ENCODE measurements at regions not wholly inside any gene's neighbourhood (a gene's known extent, or its start where the extent isn't known, plus 50 kb on each side); places are given as distances from the start of the nearest gene placed in this dataset.

DNA sequence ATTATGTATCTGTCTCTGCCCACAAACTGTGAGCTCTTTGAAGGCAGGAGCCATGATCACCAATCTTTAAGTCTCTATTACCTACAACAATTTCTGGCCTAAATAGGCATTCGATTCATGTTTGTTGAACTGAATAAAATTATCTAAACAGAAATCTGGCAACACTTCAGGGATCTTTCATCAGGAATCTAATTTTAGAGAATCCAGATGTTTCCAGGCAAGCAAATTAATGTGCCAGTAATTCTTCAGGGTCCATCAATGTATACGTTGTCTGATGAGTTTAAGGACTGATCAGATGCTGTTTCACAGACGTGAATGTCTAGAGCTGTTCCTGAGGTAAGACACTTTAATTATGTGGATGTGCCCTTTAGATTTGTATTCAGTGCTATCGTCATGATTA lies 524.4 kb downstream of the PTPRC start:
- no peak for DNase-seq
- intact Hi-C loops (cut with DNase I), result no loop called here

GRCh38 chr1:199163670-199164069 lies 524.8 kb downstream of the PTPRC start:
- DNase-seq, result no peak
- intact Hi-C loops (cut with DNase I), result no loop called here

DNA sequence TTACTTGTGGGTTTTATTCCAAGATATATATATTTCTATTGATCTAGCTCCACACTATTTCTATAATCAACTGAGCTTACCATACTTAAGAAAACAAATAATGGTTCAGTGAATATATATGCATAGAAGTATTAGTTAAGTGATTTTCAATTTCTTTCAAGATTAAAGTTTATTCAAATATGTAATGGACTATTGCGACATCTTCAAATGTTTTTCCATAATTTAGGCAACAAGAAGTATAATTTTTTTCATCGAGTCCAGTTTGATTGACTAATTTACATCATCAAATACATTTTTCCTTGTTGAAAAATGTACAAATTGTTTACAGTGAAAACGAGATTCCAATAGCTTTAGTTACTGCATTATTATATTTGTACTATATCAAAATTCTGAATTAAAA lies 528.6 kb downstream of the PTPRC start:
- DNase-seq, result no peak
- intact Hi-C loops (cut with DNase I), result no loop called here

- intact Hi-C loops (cut with DNase I), result no loop called here
- no peak for DNase-seq
Measured at GRCh38 chr1:199168888-199169585, 530.2 kb downstream of the PTPRC start.

GRCh38 chr1:199170711-199171110 lies 531.9 kb downstream of the PTPRC start:
- DNase-seq, result no peak
- intact Hi-C loops (cut with DNase I), result no loop called here

DNA sequence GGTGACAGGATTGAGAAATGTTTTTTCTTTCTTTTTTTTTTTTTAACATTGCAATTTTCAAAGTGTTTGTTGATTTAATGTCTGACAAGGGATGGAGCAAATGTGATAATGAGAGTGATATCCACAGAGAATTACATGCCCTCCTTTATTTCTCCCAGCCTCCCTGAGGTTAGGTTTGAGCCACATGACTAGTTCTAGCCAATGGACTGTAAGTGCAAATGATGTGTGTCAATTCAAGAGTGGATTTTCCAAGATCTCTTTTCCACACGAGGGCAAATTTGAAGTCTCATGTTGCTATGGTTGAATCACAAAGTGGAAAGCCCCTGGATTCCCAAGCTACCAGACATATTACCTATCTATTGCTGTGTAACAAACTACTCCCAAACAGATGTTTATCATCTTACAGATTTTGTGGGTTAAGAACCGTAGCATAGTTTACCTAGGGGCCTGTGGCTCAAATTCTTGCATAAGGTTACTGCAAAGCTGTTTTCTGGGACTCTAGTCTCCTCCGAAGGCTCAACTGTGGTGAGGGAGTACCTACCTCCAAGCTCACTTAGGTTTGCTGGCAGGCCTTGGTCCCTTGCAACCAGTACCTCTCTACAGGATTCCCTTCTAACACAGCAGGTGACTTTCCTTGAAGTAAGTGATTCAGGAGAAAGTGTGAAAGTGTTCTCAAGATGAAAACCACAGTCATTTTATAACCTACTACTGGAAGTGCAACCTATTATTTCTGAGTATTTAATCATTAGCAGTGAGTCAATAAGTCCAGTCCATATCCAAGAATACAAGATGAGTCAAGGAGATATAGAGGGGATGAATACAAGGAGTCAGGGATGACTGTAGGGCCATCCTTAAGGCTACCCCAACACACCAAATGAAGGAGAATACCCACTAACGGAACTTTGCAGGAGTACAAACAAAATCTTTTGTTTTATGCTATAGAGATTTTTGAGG lies 533.6 kb downstream of the PTPRC start:
- DNase-seq, result no peak
- intact Hi-C loops (cut with DNase I), result no loop called here

DNA sequence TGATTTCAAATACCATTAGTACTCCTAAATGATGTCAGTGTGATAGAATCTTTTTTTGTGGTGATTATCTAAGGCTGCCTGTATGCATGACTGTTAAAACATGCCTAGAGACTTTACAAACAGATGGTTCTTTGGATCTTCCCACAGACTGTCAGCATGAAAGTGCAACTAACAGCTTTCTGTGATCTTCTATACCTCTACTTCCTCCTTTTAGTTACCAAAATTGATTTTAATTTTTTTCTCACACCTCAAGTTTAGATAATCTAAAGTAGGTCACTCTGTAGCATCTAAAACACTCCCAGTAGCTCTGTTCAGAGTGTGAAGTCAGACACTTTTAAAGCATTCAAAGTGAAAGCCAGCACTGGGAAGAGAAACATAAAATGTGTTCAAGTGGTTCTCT lies 534.5 kb downstream of the PTPRC start:
- intact Hi-C loops (cut with DNase I), result no loop called here
- DNase-seq, result no peak

DNA sequence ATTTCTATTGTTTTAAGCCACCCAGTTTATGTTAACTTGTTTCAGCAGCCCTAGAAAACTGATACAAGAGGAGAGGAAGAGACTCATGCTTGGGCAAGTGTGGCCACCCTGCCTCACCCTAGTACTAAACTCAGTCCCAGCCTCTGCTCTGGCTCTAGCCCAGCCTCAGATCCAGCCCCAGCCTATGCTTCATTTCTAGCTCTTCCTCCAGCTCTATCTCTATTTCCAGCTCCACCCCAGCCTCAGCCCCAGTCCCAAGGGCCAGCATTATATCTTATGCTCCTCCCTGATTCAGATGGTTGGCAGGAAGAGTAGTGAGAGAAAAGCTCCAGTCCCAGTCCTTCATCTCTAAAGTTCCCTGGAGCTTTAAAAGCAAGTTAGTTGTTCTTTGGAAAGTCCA lies 535.5 kb downstream of the PTPRC start:
- DNase-seq, result no peak
- intact Hi-C loops (cut with DNase I), result no loop called here

GRCh38 chr1:199176713-199177112 lies 537.9 kb downstream of the PTPRC start:
- peak in 2 of 42 donors; percentile 5 to 47 for DNase-seq
- intact Hi-C loops (cut with DNase I), result no loop called here

DNA sequence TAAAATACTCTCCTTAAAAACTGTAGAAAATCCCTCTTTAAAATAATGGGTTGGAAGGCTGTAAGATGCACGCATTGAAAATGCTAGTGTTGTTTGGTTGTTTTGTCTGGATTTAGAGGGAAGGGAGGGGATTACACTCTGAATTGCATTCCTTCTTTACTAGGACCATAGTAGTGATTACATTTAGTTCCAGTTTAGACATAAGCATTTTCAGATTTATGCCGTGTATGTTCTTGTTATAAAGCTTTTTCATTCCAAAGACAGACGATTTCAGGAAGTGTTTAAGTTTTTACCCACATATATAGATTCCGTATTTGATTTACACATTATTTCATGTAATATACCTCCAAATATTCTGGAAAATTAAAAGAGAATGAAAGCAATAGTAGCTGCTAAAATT lies 538.4 kb downstream of the PTPRC start:
- no peak for DNase-seq
- intact Hi-C loops (cut with DNase I), result no loop called here

DNA sequence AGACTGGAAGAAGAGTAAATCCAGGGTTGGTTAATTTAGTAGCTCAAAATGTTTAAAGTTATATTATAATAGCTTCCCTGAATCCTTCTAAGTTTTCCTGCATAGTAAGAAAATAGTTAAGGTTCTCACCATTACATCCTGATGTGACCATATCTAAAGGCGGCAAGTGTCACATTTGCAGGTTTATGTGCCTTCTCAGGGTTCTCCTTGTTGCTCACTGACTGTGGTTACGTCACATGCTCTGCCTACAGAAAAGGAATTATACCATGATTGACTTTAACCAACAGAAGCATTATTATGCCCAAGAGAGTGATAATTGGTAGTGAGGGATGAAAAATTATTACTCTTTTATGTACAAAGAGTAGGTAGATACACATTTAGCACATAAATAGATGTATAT lies 539.8 kb downstream of the PTPRC start:
- DNase-seq, result no peak
- intact Hi-C loops (cut with DNase I), result no loop called here

DNA sequence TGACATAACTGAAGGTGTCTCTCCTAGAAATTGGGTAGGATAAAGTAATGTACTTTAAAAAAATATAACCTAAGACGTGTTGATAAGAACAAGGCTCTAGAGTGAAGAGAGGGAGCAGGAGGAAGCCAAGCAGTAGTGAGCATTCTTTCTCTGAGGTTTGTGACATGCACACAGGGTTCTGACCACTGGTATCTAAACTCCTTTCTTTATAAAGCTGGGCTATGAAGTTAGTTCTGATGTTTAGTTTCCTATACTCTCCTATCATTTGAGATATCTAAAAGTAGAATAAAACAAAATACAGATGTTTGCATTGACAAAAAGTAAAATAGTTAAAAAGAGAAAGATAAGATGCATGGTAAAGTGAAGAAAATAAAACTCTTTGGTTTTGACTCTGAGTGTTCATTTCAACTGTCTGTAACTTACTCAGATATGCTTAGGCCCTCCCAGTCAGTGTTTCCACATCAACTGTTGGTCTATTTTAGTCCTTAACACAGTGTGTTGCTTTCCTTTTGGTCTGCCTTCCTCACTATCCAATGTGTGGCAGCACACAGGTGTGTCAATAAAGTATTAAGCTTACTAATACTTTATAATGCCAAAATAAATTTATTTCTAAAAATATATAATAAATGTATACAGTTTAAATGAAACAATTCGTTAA lies 543.5 kb downstream of the PTPRC start:
- DNase-seq, result no peak
- intact Hi-C loops (cut with DNase I), result no loop called here

- intact Hi-C loops (cut with DNase I), result no loop called here
- no peak for DNase-seq
Measured at GRCh38 chr1:199184180-199184579, 545.3 kb downstream of the PTPRC start.

- DNase-seq, result no peak
- intact Hi-C loops (cut with DNase I), result no loop called here
Measured at GRCh38 chr1:199194862-199195261, 556.0 kb downstream of the PTPRC start.

- intact Hi-C loops (cut with DNase I), result no loop called here
- DNase-seq, result no peak
Measured at GRCh38 chr1:199197695-199198094, 558.9 kb downstream of the PTPRC start.

DNA sequence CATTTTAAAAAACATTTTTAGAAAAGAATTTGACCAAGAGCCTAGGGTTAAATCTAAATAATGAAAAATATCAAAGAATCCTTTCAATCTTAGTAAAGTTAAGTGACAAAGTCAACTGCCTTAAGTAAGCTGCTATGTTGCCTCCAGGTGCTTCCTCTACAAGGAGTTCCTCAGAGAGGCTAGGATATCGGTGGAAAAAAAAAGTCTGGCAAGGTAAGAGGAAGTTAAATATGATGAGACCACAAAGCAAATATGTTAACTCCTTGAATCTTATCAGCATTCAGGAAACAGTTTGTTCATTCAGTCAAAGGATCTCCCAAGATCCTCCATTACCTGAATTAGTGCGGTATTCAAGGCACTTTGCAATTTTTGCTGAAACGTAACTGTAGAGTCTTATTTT lies 563.5 kb downstream of the PTPRC start:
- intact Hi-C loops (cut with DNase I), result no loop called here
- DNase-seq, result no peak

- intact Hi-C loops (cut with DNase I), result no loop called here
- no peak for DNase-seq
Measured at GRCh38 chr1:199204231-199204630, 565.4 kb downstream of the PTPRC start.

DNA sequence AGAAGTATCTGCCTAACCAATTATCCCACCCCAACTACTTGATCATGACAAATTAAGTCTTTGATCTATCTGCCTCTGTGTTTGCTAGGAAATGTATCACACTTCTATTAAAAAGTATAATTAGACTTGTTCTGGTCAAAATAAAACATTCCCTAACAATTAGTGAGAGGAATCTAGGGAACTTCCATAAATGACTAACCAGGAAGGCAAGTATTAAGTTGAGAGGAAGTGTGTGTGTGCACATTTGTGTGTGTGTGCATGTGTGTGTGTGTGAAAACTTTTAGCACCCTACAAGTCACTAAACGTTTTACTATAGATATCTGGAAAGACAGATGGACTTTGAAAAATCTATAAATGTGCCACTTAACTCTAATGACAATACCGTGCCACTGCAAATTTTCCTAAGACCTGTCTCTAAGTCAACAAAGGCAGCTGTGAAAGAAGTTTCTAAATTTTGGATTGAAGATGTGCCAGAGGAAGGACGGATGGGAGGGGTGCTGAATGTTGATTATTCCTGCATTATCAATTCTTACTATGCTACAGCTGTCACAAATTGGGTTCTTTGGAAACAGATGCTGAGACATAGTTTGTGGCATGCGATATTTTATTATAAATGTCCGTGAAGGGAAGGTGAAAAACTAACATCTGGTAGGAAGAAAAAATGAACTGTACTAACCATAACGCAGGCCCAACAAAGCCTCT lies 567.1 kb downstream of the PTPRC start:
- DNase-seq, result no peak
- intact Hi-C loops (cut with DNase I), result no loop called here

DNA sequence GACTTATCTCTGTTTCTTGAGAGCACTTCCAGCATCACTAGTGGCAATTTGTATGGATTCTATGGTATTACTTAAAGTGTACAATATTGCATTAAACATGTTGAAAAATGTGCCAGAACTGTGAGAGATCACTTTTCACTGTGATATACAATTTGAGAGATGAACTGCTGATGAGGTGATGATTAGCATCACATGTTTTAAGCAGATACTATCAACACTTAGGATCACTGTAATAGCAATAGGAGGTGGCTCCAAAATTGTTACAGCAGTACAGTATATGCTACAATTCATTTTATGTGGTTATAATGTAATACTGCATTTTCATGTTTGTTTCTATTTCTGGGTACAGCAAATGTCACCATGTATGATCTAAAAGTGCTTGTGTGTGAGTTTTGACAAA lies 570.0 kb downstream of the PTPRC start:
- intact Hi-C loops (cut with DNase I), result no loop called here
- DNase-seq, result no peak

GRCh38 chr1:199218065-199218464 lies 579.2 kb downstream of the PTPRC start:
- DNase-seq, result peak in 1 of 42 donors; percentile 7
- intact Hi-C loops (cut with DNase I), result no loop called here
